Activated CD4-positive, alpha-beta T cell treated with anti-CD3 and anti-CD28 coated beads, Interleukin-2, amount 10 ng/mL, durations not matched to agents 7 days and 5 days (primary cell): ENCODE measurements at regions not wholly inside any gene's neighbourhood (a gene's known extent, or its start where the extent isn't known, plus 50 kb on each side); places are given as distances from the start of the nearest gene placed in this dataset.
"Not testable (repeated sequence)": the region's sequence is repeated elsewhere in the genome, so short reads cannot be mapped to it uniquely, and the experiment has no call there.

Experiments used
- CTCF ChIA-PET: fragments of 350-600 bp; sonication (Branson Sonifier 250); formaldehyde crosslinking; loops from one replicate; lab custom pipeline; 2021; ENCODE audit warnings: antibody characterized with exemption; lab: Charles Lee
- POLR2A ChIA-PET: fragments of 350-600 bp; sonication (Branson Sonifier 250); formaldehyde crosslinking; loops from one replicate; lab custom pipeline; 2021; ENCODE audit warnings: antibody characterized with exemption; lab: Charles Lee
- DNase-seq: peaks from one replicate; pipeline ENCODE4 v3.0.0-alpha.2; 2020
- H3K27ac Mint-ChIP-seq: one replicate; pipeline ENCODE4 v1.8.0; 2021; ENCODE audit warnings: mild to moderate bottlenecking, moderate library complexity, mixed read lengths
- H3K27me3 Mint-ChIP-seq: one replicate; pipeline ENCODE4 v1.8.0; 2021; ENCODE audit warnings: mixed read lengths
- H3K36me3 Mint-ChIP-seq: one replicate; pipeline ENCODE4 v1.8.0; 2021; ENCODE audit warnings: low read depth, mixed read lengths
- H3K4me1 Mint-ChIP-seq: one replicate; pipeline ENCODE4 v1.8.0; 2021; ENCODE audit warnings: mixed read lengths
- H3K4me3 Mint-ChIP-seq: one replicate; pipeline ENCODE4 v1.8.0; 2021; ENCODE audit warnings: mild to moderate bottlenecking, moderate library complexity, mixed read lengths
- H3K9me3 Mint-ChIP-seq: one replicate; pipeline ENCODE4 v1.8.0; 2021; ENCODE audit warnings: mixed read lengths

- no peaks in the 10 kb centered on the region for H3K36me3 Mint-ChIP-seq
- no peak overlapping the region for H3K27ac Mint-ChIP-seq
- ChIA-PET POLR2A (no interaction called here), CTCF (interaction anchor here (1.4 kb wide), 1 partner anchor 8 kb away, joined by 3 read pairs; no protein-coding TSS in a partner anchor)
- no peak overlapping the region for H3K4me3 Mint-ChIP-seq
- no peaks in the 10 kb centered on the region for H3K9me3 Mint-ChIP-seq
- H3K27me3 Mint-ChIP-seq = no peaks in the 10 kb centered on the region
- DNase-seq = no peak
- no peaks in the 10 kb centered on the region for H3K4me1 Mint-ChIP-seq
Measured at GRCh38 chr3:193021506-193022010, 103.9 kb upstream of the MB21D2 start.

- no peaks in the 10 kb centered on the region for H3K9me3 Mint-ChIP-seq
- no peaks in the 10 kb centered on the region for H3K4me1 Mint-ChIP-seq
- H3K36me3 Mint-ChIP-seq = no peaks in the 10 kb centered on the region
- no peak overlapping the region for H3K27ac Mint-ChIP-seq
- DNase-seq = no peak
- peaks cover 4% of the 10 kb centered on the region for H3K27me3 Mint-ChIP-seq
- H3K4me3 Mint-ChIP-seq = no peak overlapping the region
- CTCF ChIA-PET = no interaction called here
- POLR2A ChIA-PET = no interaction called here
Measured at GRCh38 chr3:193023218-193023617, 105.6 kb upstream of the MB21D2 start.

- H3K36me3 Mint-ChIP-seq = no peaks in the 10 kb centered on the region
- no peak overlapping the region for H3K4me3 Mint-ChIP-seq
- peaks cover 4% of the 10 kb centered on the region for H3K27me3 Mint-ChIP-seq
- peaks cover 7% of the 10 kb centered on the region for H3K4me1 Mint-ChIP-seq
- POLR2A ChIA-PET = no interaction called here
- no peaks in the 10 kb centered on the region for H3K9me3 Mint-ChIP-seq
- CTCF ChIA-PET = interaction anchor here (0.5 to 1.8 kb wide), 2 partner anchors 8 to 103 kb away, joined by 3 read pairs; no protein-coding TSS in a partner anchor
- no peak overlapping the region for H3K27ac Mint-ChIP-seq
- no peak for DNase-seq
Measured at GRCh38 chr3:193028258-193028657, 110.6 kb upstream of the MB21D2 start.

GRCh38 chr3:193029800-193030199 lies 112.1 kb upstream of the MB21D2 start:
- Mint-ChIP-seq H3K4me1 (peaks cover 7% of the 10 kb centered on the region), H3K27ac (no peak overlapping the region), H3K27me3 (peaks cover 7% of the 10 kb centered on the region), H3K9me3 (no peaks in the 10 kb centered on the region), H3K36me3 (no peaks in the 10 kb centered on the region), H3K4me3 (no peak overlapping the region)
- POLR2A ChIA-PET = no interaction called here
- DNase-seq = no peak
- CTCF ChIA-PET = interaction anchor here (1.8 kb wide), 1 partner anchor 9 kb away, joined by 3 read pairs; no protein-coding TSS in a partner anchor

- Mint-ChIP-seq H3K9me3 (no peaks in the 10 kb centered on the region), H3K27ac (no peak overlapping the region), H3K4me3 (no peak overlapping the region), H3K27me3 (peaks cover 7% of the 10 kb centered on the region), H3K4me1 (peaks cover 7% of the 10 kb centered on the region), H3K36me3 (no peaks in the 10 kb centered on the region)
- ChIA-PET CTCF (interaction anchor here (1.8 kb wide), 1 partner anchor 10 kb away, joined by 3 read pairs; no protein-coding TSS in a partner anchor), POLR2A (no interaction called here)
- DNase-seq = no peak
Measured at GRCh38 chr3:193030276-193030675, 112.6 kb upstream of the MB21D2 start.

GRCh38 chr3:193031911-193032310 lies 114.3 kb upstream of the MB21D2 start:
- ChIA-PET POLR2A (no interaction called here), CTCF (no interaction called here)
- Mint-ChIP-seq H3K4me3 (no peak overlapping the region), H3K9me3 (no peaks in the 10 kb centered on the region), H3K27me3 (peaks cover 7% of the 10 kb centered on the region), H3K4me1 (peaks cover 7% of the 10 kb centered on the region), H3K27ac (no peak overlapping the region), H3K36me3 (no peaks in the 10 kb centered on the region)
- no peak for DNase-seq

GRCh38 chr3:193033226-193033780 lies 115.6 kb upstream of the MB21D2 start:
- H3K9me3 Mint-ChIP-seq = no peaks in the 10 kb centered on the region
- peaks cover 7% of the 10 kb centered on the region for H3K4me1 Mint-ChIP-seq
- no peak overlapping the region for H3K4me3 Mint-ChIP-seq
- CTCF ChIA-PET = interaction anchor here (0.9 kb wide), 1 partner anchor 8 kb away, joined by 3 read pairs; no protein-coding TSS in a partner anchor
- peaks cover 9% of the 10 kb centered on the region for H3K27me3 Mint-ChIP-seq
- POLR2A ChIA-PET = no interaction called here
- H3K27ac Mint-ChIP-seq = no peak overlapping the region
- no peaks in the 10 kb centered on the region for H3K36me3 Mint-ChIP-seq
- DNase-seq = no peak

GRCh38 chr3:193037828-193038227 lies 120.2 kb upstream of the MB21D2 start:
- H3K4me3 Mint-ChIP-seq, DNase-seq, H3K9me3 Mint-ChIP-seq, H3K36me3 Mint-ChIP-seq, H3K27ac Mint-ChIP-seq, H3K4me1 Mint-ChIP-seq, POLR2A ChIA-PET, CTCF ChIA-PET: not testable (repeated sequence)
- H3K27me3 Mint-ChIP-seq = peaks cover 11% of the 10 kb centered on the region

GRCh38 chr3:193039058-193039457 lies 121.4 kb upstream of the MB21D2 start:
- Mint-ChIP-seq H3K27me3 (peaks cover 11% of the 10 kb centered on the region), H3K27ac (no peak overlapping the region), H3K9me3 (no peaks in the 10 kb centered on the region), H3K4me1 (peaks cover 5% of the 10 kb centered on the region), H3K36me3 (no peaks in the 10 kb centered on the region), H3K4me3 (no peak overlapping the region)
- ChIA-PET CTCF (interaction anchor here (1.3 kb wide), 1 partner anchor 223 kb away, joined by 3 read pairs; no protein-coding TSS in a partner anchor), POLR2A (no interaction called here)
- DNase-seq = no peak

- POLR2A ChIA-PET = no interaction called here
- H3K27ac Mint-ChIP-seq = no peak overlapping the region
- H3K36me3 Mint-ChIP-seq = no peaks in the 10 kb centered on the region
- no peaks in the 10 kb centered on the region for H3K9me3 Mint-ChIP-seq
- CTCF ChIA-PET = interaction anchor here (0.5 to 2.1 kb wide), 10 partner anchors 8 to 229 kb away, joined by 3 to 8 read pairs (median 3); no protein-coding TSS in a partner anchor
- H3K4me3 Mint-ChIP-seq = no peak overlapping the region
- peak; percentile 22 for DNase-seq
- H3K4me1 Mint-ChIP-seq = peaks cover 5% of the 10 kb centered on the region
- H3K27me3 Mint-ChIP-seq = peaks cover 12% of the 10 kb centered on the region
Measured at GRCh38 chr3:193040836-193041672, 123.4 kb upstream of the MB21D2 start.

- Mint-ChIP-seq H3K9me3 (no peaks in the 10 kb centered on the region), H3K27me3 (peaks cover 11% of the 10 kb centered on the region), H3K4me1 (no peaks in the 10 kb centered on the region), H3K27ac (no peak overlapping the region), H3K4me3 (no peak overlapping the region), H3K36me3 (no peaks in the 10 kb centered on the region)
- DNase-seq = no peak
- ChIA-PET CTCF (no interaction called here), POLR2A (no interaction called here)
Measured at GRCh38 chr3:193046371-193046770, 128.7 kb upstream of the MB21D2 start.

GRCh38 chr3:193047461-193047860 lies 129.8 kb upstream of the MB21D2 start:
- H3K4me3 Mint-ChIP-seq, H3K27ac Mint-ChIP-seq, CTCF ChIA-PET, H3K9me3 Mint-ChIP-seq, DNase-seq, H3K4me1 Mint-ChIP-seq, H3K27me3 Mint-ChIP-seq, H3K36me3 Mint-ChIP-seq, POLR2A ChIA-PET: not testable (repeated sequence)

GRCh38 chr3:193048127-193048526 lies 130.5 kb upstream of the MB21D2 start:
- Mint-ChIP-seq H3K4me1 (no peaks in the 10 kb centered on the region), H3K27ac (no peak overlapping the region), H3K27me3 (peaks cover 9% of the 10 kb centered on the region), H3K36me3 (no peaks in the 10 kb centered on the region), H3K4me3 (no peak overlapping the region), H3K9me3 (no peaks in the 10 kb centered on the region)
- ChIA-PET CTCF (no interaction called here), POLR2A (no interaction called here)
- no peak for DNase-seq
